Stimulated activated CD8-positive, alpha-beta memory T cell treated with anti-CD3 and anti-CD28 coated beads, Interleukin-4, amount 100 ng/mL, for 48 hours (primary cell): ENCODE measurements at regions not wholly inside any gene's neighbourhood (a gene's known extent, or its start where the extent isn't known, plus 50 kb on each side); places are given as distances from the start of the nearest gene placed in this dataset.

Experiments used
- DNase-seq: peaks from one replicate; pipeline ENCODE4 v3.0.0-alpha.2; 2020

- DNase-seq, result no peak
These were observed 304.1 kb upstream of the NR5A2 start for GRCh38 chr1:199723250-199723956.

- no peak for DNase-seq
These were observed 303.5 kb upstream of the NR5A2 start for GRCh38 chr1:199724049-199724448.

GRCh38 chr1:199725002-199725565 is 302.4 kb upstream of the NR5A2 start:
- no peak for DNase-seq

GRCh38 chr1:199727682-199728081 is 299.8 kb upstream of the NR5A2 start:
- no peak for DNase-seq

- no peak for DNase-seq
These were observed 299.2 kb upstream of the NR5A2 start for GRCh38 chr1:199728345-199728744.

- DNase-seq, result no peak
These were observed 294.4 kb upstream of the NR5A2 start for GRCh38 chr1:199733125-199733524.

- DNase-seq, result no peak
These were observed 293.3 kb upstream of the NR5A2 start for GRCh38 chr1:199734186-199734585.

- no peak for DNase-seq
These were observed 291.9 kb upstream of the NR5A2 start for GRCh38 chr1:199735660-199736059.

GRCh38 chr1:199736646-199737045 is 290.9 kb upstream of the NR5A2 start:
- no peak for DNase-seq

- no peak for DNase-seq
These were observed 285.9 kb upstream of the NR5A2 start for GRCh38 chr1:199741586-199741985.

- DNase-seq, result no peak
These were observed 285.0 kb upstream of the NR5A2 start for GRCh38 chr1:199742547-199742946.

GRCh38 chr1:199743227-199743626 is 284.3 kb upstream of the NR5A2 start:
- no peak for DNase-seq

- no peak for DNase-seq
These were observed 280.7 kb upstream of the NR5A2 start for GRCh38 chr1:199746666-199747384.

GRCh38 chr1:199747984-199748383 is 279.5 kb upstream of the NR5A2 start:
- DNase-seq, result no peak

- no peak for DNase-seq
These were observed 276.0 kb upstream of the NR5A2 start for GRCh38 chr1:199751506-199751905.

GRCh38 chr1:199751962-199752687 is 275.4 kb upstream of the NR5A2 start:
- no peak for DNase-seq

GRCh38 chr1:199752688-199753027 is 274.9 kb upstream of the NR5A2 start:
- no peak for DNase-seq

- DNase-seq, result no peak
These were observed 274.0 kb upstream of the NR5A2 start for GRCh38 chr1:199753513-199753912.

GRCh38 chr1:199756066-199756465 is 271.4 kb upstream of the NR5A2 start:
- no peak for DNase-seq

GRCh38 chr1:199758626-199759255 is 268.8 kb upstream of the NR5A2 start:
- DNase-seq, result no peak

GRCh38 chr1:199759268-199759730 is 268.2 kb upstream of the NR5A2 start:
- no peak for DNase-seq

GRCh38 chr1:199762572-199762971 is 264.9 kb upstream of the NR5A2 start:
- no peak for DNase-seq

- no peak for DNase-seq
These were observed 261.2 kb upstream of the NR5A2 start for GRCh38 chr1:199766218-199766792.
